ENCODE measurements at regions not wholly inside any gene's neighbourhood (a gene's known extent, or its start where the extent isn't known, plus 50 kb on each side); places are given as distances from the start of the nearest gene placed in this dataset.

DNA sequence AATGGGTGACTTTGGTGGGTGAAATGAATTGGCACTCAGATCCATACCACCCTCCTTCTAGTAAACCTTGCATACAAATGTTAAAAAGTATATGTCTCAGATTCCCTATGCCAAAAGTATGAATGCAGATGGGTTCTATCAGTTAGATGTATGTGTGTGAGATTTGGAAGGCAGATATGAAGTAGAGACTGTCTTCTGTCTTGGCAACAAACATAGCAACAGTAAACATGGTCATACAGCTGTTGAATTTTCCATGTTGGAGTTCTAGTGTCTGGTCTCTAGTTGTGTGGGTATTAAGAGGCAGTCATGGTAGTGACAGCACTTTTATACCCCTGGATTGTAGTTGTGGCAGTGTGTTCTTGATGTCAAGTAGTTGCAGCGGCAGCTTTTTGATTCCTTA, 125.6 kb upstream of the PITX1 start:
- ChIA-PET CTCF (no interaction called here), SMC1A (ENCODE audit: uncharacterized antibody, unreplicated experiment) (interaction anchor here (0.5 kb wide), 1 partner anchor 66 kb away, joined by 3 read pairs; no protein-coding TSS in a partner anchor), RAD21 (ENCODE audit: unreplicated experiment) (no interaction called here), POLR2A (no interaction called here)
- DNase-seq (ENCODE audit: low read depth, low spot score) (no peak), FAIRE-seq (no peak), ATAC-seq (no peak)
- H3K27me3 ChIP-seq (replicated peaks in 1 of 2; ENCODE audit: control insufficient read depth in 2 of 2, insufficient read depth in 2 of 2, low read length in 1 of 2), result no peaks in the 10 kb centered on the region
- no peaks in the 10 kb centered on the region for H4K20me1 ChIP-seq (ENCODE audit: control insufficient read depth, insufficient read depth)
- no peak overlapping the region for H2AFZ ChIP-seq (ENCODE audit: control insufficient read depth, low read depth, low read length)
- TF ChIP-seq, protein P1, sequence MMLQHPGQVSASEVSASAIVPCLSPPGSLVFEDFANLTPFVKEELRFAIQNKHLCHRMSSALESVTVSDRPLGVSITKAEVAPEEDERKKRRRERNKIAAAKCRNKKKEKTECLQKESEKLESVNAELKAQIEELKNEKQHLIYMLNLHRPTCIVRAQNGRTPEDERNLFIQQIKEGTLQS (IDR thresholded peaks at IDR 0.05; ENCODE audit: borderline replicate concordance, extremely low read depth, low read depth, low read length), result no peak
- TF ChIP-seq POU2F2 (IDR thresholded peaks at IDR 0.05; ENCODE audit: borderline replicate concordance, low read depth, low read length), result no peak
- TF ChIP-seq ZNF217 (IDR thresholded peaks at IDR 0.05), result no peak
- no peak for TF ChIP-seq LARP7 (IDR thresholded peaks at IDR 0.05)
- no peak for TF ChIP-seq ZBED1 (IDR thresholded peaks at IDR 0.05; ENCODE audit: borderline replicate concordance)
- no peak for TF ChIP-seq MEF2B (IDR thresholded peaks at IDR 0.05; ENCODE audit: partially characterized antibody, poor library complexity, severe bottlenecking)
- TF ChIP-seq SREBF1 (IDR thresholded peaks at IDR 0.05; ENCODE audit: low read length), result no peak
- TF ChIP-seq POLR2AphosphoS5 (IDR thresholded peaks at IDR 0.05; ENCODE audit: low read length), result no peak
- no peak for TF ChIP-seq KAT2A (conservative IDR thresholded peaks at IDR 0.05; ENCODE audit: control insufficient read depth, low read depth, low read length)
- no peak for TF ChIP-seq NRF1 (conservative IDR thresholded peaks at IDR 0.05; ENCODE audit: low read depth, low read length)
- no peak for TF ChIP-seq CHD1 (IDR thresholded peaks at IDR 0.05; ENCODE audit: low read depth, low read length)
- TF ChIP-seq HDAC2 (IDR thresholded peaks at IDR 0.05), result no peak
- no peak for TF ChIP-seq USF1 (IDR thresholded peaks at IDR 0.05; ENCODE audit: borderline replicate concordance, extremely low read length, insufficient read depth, low read depth, low read length)
- TF ChIP-seq PML (IDR thresholded peaks at IDR 0.05; ENCODE audit: low read length), result no peak
- TF ChIP-seq EED (IDR thresholded peaks at IDR 0.05; ENCODE audit: low read depth), result no peak
- TF ChIP-seq, protein P2, sequence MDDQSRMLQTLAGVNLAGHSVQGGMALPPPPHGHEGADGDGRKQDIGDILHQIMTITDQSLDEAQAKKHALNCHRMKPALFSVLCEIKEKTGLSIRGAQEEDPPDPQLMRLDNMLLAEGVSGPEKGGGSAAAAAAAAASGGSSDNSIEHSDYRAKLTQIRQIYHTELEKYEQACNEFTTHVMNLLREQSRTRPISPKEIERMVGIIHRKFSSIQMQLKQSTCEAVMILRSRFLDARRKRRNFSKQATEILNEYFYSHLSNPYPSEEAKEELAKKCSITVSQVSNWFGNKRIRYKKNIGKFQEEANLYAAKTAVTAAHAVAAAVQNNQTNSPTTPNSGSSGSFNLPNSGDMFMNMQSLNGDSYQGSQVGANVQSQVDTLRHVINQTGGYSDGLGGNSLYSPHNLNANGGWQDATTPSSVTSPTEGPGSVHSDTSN (IDR thresholded peaks at IDR 0.05; ENCODE audit: insufficient replicate concordance, low read depth, low read length), result no peak
- TF ChIP-seq NFIC (IDR thresholded peaks at IDR 0.05; ENCODE audit: low read depth, low read length), result no peak
- TF ChIP-seq IRF5 (IDR thresholded peaks at IDR 0.05; ENCODE audit: borderline replicate concordance), result no peak
- TF ChIP-seq MXI1 (IDR thresholded peaks at IDR 0.05; ENCODE audit: low read depth, low read length), result no peak
- intact Hi-C loops (cut with micrococcal nuclease; ENCODE audit: unreplicated experiment) (no loop called here), in situ Hi-C loops (cut with MboI) (no loop called here)
- H3K4me1 ChIP-seq (ENCODE audit: control insufficient read depth, insufficient read depth, low read length), result no peaks in the 10 kb centered on the region
- H3K9me3 ChIP-seq (replicated peaks; ENCODE audit: control insufficient read depth, insufficient read depth, low read length), result no peaks in the 10 kb centered on the region; the same call in 2 of the 3 replicates
- no TSS peak for BruUV-seq (replicated peaks)
- no peaks in the 10 kb centered on the region for H3K79me2 ChIP-seq (ENCODE audit: control insufficient read depth, insufficient read depth, low read length)
- no peaks in the 10 kb centered on the region for H3K36me3 ChIP-seq (ENCODE audit: control insufficient read depth in 2 of 2, insufficient read depth in 2 of 2, low read length in 1 of 2)
- no peak overlapping the region for H3K4me2 ChIP-seq (ENCODE audit: control insufficient read depth, insufficient read depth)
- WGBS (ENCODE audit: insufficient coverage, insufficient replicate concordance, low lambda C conversion rate, missing lambda C conversion rate), result 92% methylated on average over 1 of the region's 1 CpG
- H3K9ac ChIP-seq (ENCODE audit: control insufficient read depth, insufficient read depth, low read length), result no peak overlapping the region
- H3K27ac ChIP-seq (ENCODE audit: control insufficient read depth, insufficient read depth), result no peak overlapping the region
- H3K4me3 ChIP-seq, result no peak overlapping the region
